ENCODE measurements at regions not wholly inside any gene's neighbourhood (a gene's known extent, or its start where the extent isn't known, plus 50 kb on each side); places are given as distances from the start of the nearest gene placed in this dataset.
A peak's percentile ranks its signal among the peaks of the same experiment; 100 is the strongest.
"Not testable (repeated sequence)": the region's sequence is repeated elsewhere in the genome, so short reads cannot be mapped to it uniquely, and the experiment has no call there.

DNA sequence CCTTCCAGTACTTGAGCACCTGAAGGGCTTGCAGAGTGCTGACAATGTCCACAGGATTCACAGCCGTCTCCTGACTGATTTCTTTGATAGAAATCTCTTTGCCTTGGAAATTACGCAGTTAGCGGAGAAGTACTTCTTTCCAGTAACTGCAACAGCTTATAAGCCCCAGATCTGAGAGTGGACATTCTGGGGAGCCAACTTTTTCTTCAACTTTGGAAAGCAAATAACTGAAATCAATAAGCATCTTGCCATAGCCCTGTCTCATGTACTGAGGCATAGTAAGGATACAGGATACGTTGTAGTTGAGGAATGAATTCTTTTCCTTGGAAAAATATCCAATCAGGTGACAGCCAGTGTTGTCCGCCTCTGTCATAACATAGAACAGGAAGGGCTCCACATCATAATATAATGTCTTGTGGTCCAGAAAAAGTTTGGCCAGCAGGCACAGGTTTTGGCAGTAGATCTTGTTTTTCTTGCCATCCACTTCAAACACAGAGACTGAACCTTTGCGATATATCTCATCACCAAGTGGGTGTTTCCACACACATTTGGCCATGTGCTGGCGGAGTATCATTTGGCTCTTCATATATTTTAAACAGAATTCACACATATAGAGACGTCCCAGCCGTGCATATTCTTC, 711.1 kb upstream of the DIAPH2 start:
- not testable (repeated sequence) for DNase-seq

DNA sequence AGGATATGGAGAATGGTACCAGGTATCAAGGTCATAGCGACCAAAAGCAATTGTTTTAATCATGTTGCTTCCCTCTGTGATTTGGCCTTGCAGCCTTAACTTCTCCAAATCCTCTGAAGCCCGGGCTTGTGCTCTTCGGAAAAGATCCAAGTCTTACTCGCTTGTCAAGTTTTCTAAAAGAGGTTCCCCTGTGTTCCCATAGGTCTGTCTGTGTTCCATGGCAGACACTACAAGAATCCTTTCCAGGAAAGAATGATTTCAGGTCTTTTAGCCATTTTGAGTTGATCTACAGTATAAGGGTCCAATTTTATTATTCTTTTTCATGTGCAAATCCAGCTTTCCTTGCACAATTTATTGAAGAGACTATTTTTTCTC, 710.6 kb upstream of the DIAPH2 start:
- DNase-seq: no peak

DNA sequence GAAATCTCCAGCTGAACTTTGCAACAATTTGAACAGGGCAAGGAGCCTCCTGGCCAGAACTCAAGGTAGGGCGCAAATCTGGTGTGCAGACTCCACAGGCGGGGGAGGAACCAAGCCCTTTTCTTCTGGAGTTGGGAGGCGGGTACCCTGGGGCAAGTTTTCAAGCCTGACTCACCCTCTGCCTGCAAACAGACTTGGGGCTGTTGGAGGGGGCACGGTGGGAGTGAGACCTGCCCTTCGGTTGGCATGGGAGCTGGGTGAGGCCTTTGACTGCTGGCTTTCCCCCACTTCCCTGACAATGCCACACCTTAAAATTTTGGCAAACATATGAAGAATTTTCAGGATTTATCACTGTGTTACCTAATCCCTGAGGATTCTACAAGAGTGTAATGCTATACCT, 709.8 kb upstream of the DIAPH2 start:
- no peak for DNase-seq

DNA sequence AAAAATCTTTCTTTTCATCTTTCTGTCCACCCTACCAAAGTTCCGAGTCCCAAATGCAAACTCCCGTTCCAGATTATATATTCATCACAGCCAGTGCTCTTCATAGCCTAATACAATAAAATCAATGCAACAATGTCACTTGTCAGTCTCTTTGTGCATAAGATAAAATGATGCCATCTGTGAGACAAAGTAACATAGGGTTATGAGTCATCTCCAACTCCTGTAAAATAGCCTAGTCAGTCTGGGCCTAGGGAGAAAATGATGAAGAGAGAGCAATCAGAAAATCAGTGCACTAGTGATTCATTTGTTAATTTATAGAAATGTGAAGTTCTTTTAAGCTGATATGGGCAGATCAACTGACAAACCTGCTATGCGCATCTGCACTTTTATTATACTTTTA, 689.1 kb upstream of the DIAPH2 start:
- no peak for DNase-seq

DNA sequence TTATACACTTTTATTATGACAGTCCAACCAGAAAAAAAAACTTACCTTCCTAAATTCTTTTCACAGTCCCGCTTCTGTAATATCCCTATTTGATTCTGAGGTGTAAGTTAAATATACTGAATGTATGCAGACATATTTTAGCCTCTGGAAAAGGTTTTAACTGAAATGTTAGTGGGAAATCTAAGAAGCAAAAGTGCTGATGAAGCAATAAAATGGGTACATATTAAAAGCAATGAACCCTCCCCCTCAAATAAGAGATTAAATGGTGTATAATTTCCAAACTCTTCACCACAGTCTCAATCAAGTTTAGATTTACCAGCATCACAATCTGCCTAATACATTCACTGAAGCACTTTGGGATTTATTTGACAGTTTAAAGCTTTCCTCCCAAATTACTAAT, 688.3 kb upstream of the DIAPH2 start:
- no peak for DNase-seq

DNA sequence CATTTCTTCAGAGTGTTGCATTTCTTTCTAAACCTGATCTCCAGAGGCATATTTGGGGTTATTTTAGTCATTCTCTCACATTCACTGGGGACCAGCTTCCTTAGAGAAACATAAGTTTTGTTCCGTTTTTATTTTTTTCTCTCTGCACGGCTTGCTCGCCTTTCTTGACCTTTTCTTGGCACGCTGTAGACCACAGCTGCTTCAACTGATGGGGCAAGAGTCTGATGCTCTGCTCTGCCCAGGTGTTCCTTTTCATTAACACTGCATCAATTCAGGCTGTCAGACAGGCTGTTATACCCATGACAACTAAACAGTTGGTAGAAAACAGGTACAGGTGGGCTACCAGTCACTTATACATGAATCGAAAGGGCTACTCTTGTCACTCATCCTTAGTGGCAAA, 682.2 kb upstream of the DIAPH2 start:
- DNase-seq: no peak

DNA sequence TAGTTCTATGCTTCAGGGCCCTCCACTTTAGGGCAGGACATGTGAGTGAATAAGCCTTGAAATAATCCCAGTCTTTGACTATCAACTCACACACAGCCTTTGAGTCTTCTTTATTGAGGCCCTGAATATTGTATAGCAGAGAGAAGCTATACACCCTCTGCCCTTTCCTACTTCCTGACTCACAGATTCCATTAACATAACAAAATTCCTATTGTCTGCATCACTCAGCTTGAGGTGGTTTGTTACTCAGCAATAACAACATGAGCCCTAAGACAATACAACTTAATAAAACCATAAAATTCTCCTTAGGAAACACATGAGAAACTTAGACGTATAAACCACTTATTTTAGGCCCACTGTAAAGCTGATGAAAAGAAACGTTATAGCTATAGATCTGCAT, 680.3 kb upstream of the DIAPH2 start:
- DNase-seq: no peak

DNA sequence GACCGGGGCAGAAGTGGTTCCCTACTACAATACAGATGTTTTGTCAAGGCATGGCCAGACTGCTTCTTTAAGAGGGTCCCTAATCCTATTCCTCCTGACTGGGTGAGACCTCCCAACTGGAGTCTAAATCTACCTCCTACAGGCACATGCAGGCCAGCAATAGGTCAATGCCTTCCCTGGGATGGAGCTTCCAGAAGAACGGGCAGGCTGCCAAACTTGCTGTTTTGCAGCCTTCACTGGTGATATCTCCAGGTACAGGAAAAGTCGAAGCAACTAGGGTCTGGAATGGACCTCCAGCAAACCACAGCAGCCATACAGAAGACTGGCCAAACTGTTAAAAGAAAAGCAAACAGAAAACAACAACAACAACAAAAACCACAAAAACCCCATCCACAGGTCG, 678.4 kb upstream of the DIAPH2 start:
- no peak for DNase-seq

DNA sequence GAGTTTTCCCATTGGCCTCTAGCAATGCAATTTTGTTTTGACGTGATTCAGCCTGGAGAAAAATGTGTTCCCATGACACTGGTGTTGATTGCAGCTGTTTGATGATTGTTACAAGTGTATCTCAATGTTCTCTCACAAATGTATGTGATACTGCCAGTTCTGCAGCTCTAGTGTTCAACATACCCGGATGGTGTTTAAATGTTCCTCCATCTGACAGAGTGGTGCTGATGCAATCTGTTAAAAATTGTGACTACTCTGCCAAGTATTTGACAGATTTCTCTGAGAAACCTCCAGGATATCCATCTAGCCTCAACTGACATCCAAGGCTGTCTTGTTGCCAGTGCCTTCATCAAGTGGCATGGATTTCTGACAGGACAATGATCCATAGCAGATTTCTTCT, 657.2 kb upstream of the DIAPH2 start:
- no peak for DNase-seq

DNA sequence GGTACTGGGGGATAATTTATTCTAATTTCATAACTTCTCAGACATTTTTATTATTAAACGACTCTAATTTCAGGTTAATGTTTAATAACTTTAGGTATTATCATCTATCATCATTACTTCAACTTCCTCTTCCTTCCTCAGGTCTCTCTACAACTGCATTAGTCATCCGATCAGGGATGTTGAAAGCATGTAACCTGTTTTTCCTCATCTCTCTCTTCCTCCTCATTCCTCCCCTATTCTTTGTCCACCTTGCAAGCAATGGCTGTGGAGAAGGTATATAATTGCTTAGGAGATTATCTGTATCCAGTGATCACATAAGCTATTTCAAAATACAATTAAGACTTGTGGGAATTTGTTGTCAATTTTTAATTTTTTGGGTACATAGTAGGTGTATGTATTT, 632.6 kb upstream of the DIAPH2 start:
- no peak for DNase-seq

DNA sequence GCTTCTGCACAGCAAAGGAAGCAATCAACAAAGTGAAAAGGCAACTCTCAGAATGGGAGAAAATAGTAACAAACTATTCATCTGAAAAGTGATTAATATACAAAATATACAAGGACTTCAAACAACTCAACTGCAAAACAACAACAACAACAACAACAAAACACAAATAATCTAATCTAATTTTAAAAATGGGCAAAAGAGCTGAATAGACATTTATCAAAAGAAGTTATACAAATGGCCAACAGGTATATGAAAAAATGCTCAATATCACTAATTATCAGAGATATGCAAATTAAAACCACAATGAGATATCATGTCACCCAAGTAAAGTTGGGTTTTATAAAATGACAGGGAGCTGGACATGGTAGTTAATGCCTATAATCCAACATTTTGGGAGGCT, 602.8 kb upstream of the DIAPH2 start:
- DNase-seq: no peak

DNA sequence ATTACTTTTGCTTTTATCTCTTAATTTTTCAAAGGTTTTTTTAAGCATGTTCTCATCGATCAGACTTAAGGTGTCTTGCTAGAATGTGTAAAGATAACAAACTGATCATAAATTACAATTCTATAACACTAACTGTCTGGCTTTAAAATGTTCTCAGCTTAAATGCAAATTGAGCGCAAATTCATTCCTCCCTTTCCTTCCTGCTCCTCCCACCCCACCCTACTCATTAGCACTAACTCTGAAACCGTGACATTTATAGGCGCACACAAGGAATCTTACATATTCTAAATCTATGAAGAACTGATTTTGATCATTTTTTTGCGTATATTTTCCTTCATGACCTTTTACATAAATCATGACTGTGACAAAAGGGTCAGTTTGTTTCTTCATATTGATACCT, 590.0 kb upstream of the DIAPH2 start:
- no peak for DNase-seq

DNA sequence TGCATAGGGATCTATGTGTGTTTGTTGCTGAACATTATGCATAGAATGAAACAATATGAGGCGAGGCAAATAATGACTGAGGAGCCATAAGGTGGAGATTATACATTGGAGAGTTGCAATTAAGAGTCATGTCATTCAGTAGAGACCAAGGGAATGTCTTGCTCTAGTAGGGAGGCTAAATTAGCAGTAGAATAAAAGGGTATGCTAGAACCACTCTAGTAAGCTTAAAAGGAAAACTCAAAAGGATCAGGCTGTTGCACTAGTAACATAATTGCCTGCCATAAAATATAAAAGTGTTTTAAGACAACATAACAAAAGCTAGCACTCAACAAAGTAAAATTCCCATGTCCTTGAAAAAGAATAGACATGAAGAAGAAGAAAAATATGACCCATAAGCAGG, 586.2 kb upstream of the DIAPH2 start:
- no peak for DNase-seq

DNA sequence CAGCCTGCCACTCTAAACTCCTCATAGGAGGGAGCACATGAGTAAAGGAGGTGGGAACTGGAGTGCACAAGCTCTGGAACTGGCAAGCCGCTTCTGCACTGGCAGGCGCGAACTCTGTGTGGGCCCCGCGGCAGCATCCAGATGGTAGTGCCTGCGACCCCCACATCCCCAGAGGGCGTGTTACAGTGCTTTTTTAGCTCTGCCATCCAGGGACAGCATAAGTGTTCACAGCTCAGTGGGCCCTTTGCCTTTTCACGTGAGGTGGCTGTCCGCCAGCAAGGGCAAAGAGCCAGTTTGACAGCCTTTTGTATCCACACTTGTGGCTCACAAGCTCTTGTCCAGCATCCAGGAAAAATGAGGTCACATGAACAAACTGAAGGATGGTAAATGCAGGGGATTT, 581.6 kb upstream of the DIAPH2 start:
- DNase-seq: peak in 1 of 56 donors; percentile 0

DNA sequence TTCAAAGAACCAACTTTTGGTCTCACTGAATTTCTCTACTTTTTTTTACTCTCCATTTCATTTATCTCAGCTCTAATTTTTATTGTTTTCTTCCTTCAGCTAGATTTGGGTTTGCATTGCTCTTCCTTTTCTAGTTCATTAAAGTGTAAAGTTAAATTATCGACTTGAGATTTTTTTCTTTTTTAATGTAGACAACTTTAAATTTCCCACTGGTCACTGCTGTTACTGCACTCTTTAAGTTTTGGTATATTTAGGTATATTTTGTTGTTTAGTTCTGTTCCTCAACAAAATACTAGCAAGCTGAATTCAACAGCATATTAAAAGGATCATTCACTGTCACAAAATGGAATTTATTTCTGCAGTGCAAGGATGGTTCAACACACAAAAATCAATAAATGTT, 572.0 kb upstream of the DIAPH2 start:
- no peak for DNase-seq

DNA sequence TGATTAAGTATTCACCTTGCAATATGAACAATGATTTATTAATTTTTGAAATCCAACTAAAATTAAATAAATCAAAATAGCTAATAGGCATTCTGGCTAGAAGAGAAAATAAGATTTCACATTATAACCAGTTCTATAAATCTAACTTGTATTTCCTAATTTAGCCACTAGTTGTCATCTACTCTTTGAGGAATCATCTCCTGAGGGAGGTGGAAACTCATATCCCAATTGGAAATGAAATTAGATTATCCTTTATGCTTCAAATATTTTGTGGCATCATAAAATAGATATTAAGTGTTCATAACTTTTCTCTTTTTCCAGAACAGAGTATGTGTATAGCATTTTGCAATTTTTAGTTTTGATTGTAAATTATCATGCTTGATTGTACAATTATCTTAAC, 558.5 kb upstream of the DIAPH2 start:
- no peak for DNase-seq

DNA sequence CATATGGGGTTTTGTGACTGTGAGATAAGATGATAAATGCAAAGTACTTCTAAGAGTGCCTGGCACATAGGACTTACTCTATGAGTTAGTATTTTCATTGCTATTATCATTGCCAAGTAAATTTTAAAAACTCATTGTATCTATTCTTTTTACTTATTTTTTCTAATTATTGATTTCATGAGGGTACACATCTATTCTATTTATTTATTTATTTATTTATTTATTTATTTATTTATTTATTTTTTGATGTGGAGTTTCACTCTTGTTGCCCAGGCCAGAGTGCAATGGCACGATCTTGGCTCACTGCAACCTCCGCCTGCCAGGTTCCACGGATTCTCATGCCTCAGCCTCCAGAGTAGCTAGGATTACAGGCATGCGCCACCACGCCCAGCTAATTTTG, 556.6 kb upstream of the DIAPH2 start:
- not testable (repeated sequence) for DNase-seq

DNA sequence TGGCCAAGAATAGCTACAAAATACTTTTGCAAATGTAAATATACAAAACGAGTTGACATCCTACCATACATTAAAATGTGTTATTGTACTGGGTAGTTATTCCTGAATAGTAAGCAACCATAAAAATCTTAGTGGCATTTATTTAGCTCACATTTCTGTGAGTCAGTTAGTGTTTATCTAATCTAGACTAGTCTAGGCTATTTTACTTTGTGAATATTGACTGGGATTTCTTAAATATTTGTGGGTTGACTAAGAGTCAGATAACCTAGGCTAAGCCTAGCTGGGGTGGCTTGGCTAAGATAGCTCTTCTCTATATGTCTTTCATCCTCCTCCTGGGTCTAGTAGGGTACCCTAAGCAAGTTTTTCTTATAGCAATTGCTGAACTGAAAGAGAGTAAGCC, 543.8 kb upstream of the DIAPH2 start:
- no peak for DNase-seq

DNA sequence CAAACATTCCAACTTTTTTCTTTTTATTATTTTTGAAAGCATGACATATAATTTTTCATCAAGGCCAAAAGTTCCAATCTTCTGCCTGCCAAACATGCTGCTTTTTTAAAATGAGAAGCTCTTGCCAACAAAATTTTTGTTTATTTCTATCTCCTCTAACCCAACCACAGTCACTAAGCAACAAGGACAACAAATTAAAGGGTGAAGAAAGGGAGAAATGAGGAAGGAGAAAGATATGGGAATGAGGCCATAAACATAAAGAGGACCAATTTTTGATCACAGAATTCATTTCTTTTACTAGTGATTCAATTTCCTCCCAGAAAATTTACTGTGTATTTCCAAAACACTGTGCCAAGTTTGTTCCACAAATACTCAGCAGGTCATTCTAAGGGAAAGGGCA, 537.0 kb upstream of the DIAPH2 start:
- no peak for DNase-seq

DNA sequence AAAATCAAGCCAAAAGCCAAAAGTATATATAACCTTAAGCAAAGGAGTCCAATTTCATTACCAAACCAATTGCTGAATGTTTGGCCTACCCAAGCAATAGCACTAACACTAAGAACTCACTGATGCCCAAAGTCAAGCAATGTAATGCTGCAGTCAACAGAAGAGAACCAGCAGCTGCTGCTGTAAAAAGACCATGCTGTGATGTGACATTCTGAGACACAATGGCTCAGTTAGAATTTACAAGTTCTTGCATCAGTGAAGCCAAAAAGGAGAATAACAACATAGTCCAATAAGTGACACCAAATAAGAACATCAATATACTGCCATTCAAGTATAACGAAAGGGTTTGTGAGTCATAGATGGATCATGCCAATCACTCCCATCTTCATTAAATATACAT, 514.0 kb upstream of the DIAPH2 start:
- DNase-seq: no peak

DNA sequence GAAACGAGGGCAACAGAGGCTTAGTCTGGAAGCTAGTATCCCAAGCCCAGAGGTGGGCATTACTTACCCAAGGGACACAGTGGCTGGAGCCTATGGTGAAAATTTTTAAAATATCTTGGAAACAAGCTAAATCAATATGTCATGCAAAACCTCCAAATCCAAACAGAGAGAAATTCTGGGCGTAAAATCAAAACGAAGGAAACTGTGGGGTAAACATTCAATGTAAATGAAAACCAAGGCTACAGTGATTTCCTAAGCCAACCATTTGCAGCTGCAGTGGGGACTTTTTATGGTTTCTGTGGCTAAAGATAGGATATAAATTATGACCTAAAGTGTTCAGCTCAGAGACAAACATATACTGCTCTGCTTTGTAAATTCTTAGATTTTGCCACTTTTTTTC, 507.7 kb upstream of the DIAPH2 start:
- DNase-seq: no peak

DNA sequence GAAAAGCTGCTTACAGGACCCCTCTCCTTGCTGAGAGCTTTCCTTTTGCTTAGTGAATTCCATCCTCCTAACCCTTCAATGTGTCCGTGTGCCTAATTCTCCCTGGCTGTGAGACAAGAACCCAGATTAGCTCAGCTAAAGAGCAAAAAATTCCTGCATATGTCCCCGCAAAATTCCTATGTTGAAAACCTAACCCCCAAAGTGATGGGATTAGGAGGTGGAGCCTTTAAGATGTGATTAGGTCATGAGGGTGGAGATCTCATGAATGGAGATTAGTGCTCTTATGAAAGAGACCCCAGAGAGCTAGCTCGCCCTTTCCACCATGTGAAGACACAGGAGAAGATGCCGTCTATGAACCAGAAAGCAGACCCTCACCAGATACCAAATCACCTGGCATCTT, 503.0 kb upstream of the DIAPH2 start:
- DNase-seq: no peak

DNA sequence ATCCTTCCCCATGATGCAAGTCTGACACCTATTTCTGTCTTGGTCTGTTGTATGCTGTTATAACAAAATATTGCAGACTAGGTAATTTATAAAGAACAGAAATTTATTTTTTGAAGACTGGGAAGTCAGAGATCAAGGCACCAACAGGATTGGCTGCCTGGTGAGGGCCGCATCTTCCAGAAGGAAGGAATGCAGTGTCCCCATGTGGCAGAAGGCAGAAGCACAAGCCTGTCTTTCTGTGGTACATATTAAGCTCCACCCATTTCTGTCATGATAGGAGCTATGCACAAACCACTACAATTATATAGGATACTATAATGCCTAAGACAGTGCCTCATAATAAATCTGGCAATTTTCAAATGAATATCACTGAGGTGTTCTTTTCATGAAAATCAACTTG, 502.3 kb upstream of the DIAPH2 start:
- no peak for DNase-seq

DNA sequence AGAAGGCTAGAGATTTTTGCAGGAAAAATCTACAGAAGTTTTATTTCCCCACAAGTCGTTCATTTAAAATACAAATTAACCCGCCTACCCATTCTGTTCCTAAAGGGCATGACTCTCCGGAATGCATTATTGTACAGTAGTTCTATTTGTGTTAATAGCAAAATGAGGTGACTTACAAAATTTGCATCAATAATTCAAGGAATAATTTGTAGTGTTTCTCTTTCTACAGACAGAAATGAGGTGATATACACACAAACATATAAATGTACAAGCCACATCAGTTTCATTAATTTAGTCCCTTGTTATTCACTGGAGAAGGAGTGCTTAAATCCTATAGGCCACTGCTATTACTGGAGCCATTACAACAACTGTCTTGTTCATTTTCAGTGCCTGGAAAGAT, 501.3 kb upstream of the DIAPH2 start:
- DNase-seq: no peak

DNA sequence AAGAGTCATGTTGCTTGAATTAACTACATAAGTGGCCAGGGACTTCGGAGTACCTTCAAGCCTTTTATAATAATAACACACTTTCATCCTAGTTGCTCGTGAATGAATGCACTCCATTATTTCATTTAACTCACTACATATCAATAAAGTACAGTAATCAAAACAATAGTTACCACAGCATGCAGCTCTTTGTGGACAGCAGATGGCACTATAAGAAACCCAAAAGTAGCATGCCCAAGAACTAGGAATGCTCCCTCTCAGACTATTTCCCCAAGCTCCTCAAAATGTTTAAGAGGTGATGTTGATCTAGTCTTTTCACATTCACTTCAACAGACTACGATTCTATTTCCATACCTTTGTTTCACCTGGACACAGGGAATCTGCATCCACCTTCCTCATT, 500.8 kb upstream of the DIAPH2 start:
- no peak for DNase-seq

Data from nucleus accumbens (tissue), 56 donors.